HK-2 (cell line): ENCODE measurements at regions not wholly inside any gene's neighbourhood (a gene's known extent, or its start where the extent isn't known, plus 50 kb on each side); places are given as distances from the start of the nearest gene placed in this dataset.
A peak's percentile ranks its signal among the peaks of the same experiment; 100 is the strongest.

Experiments used
- DNase-seq: peaks from one replicate; pipeline ENCODE4 v3.0.0-alpha.2; 2018; ENCODE audit not compliant: unreplicated experiment

DNA sequence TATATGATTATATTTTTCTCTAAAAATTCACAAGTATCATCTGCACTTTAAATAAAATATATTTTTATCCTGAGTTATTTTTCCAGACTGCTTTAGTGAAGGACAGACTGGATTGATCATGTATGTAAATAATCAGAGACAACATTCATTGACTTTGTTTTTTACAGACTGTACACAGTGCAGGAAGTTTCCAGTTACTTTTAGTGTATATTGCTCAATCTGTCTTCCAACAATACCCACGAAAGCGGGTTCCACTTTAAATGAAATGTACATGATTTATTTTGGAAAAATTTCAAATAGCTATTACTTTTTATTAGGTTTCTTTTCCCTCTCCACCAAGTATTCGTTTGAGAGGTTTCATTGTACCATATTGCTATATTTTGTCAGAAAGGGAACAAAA is 497.0 kb downstream of the FSCB start:
- DNase-seq = no peak

DNA sequence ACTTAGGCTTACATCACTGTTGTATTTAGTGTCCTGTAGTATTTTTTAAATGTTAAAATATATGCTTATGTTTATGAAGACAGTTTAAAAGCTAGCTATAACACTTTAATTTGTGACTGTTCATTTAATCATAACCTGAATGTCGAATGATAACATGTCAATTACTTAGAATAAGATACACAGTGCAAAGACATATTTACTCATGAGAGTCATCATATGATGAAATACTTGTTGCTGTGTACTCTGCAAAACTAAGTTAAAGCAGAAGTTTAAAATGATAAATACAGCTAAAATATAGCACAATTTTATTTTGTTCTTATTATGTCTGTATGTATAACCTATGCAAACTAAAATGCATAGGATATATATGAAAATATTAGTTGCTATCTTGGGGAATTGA is 497.4 kb downstream of the FSCB start:
- DNase-seq = no peak

DNA sequence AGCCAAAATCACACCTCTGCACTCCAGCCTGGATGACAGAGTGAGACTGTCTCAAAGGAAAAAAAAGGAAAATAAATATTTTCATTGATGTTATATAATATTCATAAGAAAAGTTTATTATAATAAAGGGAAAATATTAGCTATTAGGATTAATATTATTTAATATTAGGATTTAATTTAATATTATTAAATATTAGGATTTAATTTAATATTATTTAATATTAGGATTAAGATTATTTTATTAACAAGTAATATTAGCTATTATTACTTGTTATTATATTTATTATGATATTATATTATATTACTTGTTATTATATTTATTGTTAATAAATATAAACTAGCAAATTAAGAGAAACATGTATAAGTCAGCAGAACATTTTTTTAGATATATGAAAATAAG is 518.1 kb downstream of the FSCB start:
- DNase-seq = no peak

DNA sequence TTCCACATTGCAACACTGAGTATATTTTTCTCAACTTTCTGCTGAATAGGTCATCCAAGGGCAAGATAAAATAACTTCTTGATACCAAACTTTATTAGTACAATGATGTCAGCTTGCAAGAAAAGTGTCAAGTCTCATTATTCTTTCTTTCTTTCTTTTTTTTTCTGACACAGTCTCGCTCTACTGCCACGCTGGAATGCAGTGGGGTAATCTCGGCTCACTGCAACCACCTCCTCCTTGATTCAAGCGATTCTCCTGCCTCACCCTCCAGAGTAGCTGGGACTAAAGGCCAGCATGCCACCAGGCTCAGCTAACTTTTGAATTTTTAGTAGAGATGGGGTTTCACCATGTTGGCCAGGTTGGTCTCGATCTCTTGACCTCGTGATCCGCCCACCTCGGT is 523.4 kb downstream of the FSCB start:
- DNase-seq = peak; percentile 8

DNA sequence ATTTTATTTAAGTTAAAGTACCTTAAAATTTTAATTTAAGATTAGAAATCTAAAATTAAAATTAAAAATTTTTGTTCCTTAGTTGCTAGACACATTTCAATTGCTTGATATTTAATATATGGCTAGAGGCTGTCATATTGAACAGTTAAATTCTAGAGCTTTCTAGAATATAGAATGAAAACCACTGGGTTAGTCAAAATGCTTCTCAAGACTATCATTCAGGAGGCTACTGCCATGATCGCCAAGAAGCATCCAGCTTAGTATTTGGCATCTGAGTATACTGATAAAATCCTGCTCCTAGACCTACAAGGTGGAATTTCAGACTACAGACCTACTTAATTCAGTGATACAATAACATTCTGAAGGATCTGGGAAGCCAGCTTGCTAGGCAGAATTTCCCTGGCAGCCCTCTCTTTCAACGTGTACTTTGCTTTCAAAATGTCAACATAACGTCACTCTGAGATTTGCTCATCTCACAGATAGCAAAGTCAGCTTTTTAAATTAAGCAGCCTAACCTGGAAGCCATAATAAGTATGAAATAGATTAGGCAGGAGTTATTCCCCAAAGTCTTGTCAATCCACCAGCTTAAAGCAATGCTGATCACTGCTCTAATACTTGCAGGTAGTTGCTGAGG is 525.8 kb downstream of the FSCB start:
- DNase-seq = no peak

DNA sequence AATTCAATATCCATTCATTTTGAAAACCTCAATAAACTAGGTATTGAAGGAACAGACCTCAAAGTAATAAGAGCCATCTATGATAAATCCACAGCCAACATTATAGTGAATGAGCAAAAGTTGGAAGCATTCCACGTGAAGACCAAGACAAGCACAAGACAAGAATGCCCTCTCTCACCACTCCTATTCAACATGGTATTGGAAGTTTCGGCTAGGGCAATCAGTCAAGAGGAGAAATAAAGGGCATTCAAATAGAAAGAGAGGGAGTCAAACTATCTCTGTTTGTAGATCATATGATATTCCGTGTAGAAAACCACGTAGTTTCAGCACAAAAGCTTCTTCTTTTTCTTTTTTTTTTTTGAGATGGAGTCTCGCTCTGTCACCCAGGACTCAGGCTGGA is 550.3 kb downstream of the FSCB start:
- no peak for DNase-seq

DNA sequence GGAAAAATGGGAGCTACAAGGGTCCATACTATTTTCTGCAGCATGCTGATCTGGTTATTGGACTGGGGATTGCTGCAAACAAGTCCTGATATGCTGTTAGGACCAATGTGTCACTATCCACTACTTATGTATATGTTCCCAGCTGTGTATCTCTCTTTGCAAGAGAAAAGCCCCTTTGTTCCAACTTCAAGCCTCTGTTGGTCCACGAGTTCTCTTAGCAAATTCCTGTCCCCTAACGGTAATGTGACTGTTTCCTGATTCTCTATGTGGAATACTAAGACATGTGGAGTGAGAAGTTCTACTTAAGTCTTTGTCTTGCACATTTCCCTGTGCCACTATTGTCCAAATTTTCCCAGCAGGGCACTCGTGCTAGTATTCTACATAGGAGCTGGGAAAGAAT is 557.7 kb downstream of the FSCB start:
- no peak for DNase-seq

DNA sequence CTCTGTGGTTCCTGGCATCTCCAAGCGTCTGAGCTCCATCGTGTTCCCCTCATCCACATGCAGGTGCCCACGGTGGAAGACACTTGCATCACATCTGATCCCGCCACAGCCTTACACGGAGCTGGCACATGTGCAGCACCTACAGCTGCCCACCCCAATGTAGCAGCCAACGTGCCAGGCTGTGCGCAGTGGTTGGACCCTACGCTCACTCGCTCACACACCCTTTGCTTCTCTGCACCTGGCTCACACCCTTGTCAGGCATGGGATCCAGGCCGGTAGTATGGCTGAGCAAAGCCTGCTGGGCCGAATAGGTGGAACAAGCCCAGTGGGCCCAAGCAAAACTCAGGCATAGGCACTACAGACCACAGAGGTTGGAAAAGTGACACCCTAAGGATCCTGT is 567.2 kb downstream of the FSCB start:
- DNase-seq = no peak

DNA sequence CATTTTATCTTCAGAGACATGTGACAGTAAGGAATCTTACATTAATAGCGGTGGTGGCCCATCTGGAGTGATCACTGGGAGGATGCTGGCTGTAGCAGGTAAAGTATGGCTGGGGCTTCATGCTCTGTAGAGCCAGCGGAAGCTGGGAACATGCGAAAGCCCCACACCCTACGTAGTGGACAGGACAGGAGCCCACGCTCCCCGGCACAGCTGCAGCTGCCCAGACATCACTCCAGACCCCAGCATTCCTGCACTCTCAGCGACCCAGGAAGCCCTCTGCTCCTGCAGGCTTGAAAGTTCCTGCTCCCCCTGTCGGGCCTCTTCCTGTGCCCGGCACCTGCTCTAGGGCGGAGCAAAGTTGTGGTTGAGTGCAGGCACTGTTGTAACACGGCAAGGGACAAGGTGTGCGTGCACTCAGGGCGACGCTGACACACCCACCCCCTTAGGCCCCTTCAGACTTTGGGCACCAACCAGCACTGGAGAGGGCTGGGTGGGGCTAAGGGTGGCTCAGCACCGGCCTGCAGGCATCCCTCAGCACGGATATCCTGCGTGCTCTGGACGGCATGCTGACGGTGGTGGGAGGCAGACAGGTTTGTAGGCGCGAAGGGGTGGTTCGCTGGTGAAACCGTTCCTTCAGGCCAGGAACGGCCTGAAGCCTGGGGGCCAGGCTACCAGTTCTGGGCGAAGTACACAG is 568.3 kb downstream of the FSCB start:
- no peak for DNase-seq

DNA sequence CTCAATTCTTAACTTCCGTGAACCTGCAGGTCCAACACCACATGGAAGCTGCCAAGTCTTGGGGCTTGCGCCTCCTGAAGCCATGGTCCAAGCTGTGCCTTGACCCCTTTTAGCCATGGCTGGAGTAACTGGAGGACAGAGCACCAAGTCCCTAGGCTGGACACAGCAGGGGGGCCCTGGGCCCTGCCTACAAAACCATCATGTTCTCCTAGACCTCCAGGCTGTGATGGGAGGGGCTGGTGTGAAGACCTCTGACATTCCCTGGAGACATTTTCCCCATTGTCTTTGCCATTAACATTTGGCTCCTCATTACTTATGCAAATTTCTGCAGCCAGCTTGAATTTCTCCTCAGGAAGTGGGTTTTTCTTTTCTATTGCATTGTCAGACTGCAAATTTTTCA is 570.1 kb downstream of the FSCB start:
- DNase-seq = no peak

DNA sequence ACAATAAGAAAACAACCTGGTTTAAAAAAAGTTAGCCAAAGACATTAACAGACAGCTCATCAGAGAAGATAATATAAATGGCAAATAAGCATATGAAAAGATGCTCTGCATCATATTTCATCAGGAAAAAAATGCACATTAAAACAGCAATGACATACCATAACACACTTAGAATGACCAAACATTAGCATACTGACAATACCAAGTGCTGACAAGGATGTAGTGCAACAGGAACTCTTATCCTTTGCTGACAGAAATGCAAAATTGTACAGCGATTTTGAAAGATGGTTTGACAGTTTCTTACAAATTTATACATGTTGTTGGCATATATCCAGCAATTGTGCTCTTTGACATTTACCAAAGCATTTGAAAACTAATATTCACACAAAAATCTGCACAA is 573.0 kb downstream of the FSCB start:
- DNase-seq = no peak

DNA sequence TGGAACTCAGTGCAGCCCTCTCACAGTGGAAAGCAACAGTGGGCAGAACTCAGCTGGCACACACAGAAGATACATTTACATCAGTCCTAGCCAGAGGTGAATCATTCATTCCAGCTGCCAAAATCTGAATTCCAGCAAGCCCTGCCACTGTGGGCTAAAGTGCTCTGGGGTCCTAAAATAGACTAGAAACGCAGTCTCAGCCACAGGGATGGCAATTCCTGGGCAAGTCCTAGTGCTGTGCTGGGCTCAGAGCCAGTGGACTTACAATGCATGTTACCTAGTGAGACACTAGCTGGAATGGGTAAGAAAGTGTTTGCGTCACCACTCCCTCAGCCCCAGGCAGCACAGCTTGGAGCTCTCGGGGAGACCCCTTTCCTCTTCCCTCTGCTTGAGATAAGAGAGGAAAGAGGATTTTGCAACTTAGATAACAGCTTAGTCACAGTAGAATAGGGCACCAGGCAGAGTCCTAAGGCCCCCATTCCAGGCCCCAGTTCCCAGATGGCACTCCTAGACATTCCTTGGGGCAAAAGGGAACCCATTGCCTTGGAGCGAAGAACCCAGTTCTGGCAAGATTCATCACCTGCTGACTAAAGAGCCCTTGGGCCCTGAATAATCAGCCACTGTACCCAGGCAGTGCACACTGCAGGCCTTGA is 592.9 kb downstream of the FSCB start:
- no peak for DNase-seq

DNA sequence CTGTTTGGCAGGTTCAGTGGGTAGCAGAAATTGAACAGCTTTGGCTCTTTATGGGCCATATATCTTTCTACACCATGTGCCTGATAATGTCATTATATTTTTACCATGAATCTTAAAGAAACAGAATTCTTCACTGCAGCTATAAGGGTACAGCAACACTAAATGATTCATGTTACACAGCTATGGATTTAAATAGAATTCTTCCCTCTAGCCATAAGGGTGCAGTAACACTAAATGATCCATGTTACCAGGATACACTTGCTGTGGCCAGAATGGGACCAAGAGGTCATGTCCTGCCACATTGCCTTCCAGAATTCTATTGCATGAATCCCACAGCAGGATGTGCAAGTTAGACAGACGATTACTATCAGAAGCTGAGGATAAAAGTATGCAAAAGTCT is 603.9 kb downstream of the FSCB start:
- no peak for DNase-seq

DNA sequence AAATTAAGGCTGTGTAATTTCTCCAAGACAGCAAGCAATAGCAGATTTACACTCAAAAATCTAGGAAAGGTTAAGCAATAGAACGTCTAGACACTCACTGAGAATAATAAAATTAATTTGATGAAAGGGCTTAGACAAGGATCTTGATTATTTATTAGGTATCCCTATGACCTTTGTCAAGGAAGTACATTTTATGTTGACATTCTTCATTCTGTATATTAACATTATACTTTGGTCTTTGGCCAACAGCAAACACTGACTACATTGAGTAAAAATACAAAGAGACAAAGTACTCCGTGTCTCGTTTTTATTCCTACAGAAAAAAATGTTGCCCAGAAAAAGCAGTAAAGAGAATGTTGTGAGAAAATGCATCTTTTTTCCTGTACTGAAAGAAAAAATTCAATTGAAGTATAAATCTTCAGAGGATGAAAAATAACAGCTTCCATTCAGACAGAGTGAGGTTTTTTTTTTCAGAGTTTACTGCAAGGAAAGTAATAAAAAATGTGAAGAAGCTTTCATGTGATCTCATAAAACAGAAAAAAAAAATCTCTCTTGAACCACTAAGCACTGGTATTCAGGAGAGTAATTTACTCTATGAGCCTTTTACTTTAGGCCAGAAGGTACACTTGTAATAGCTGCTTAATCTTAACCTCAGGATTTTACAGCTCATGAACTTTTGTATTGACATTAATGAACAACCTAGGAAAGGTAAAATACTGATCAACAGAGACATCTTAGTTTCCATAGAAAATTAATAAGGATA is 605.0 kb downstream of the FSCB start:
- no peak for DNase-seq

DNA sequence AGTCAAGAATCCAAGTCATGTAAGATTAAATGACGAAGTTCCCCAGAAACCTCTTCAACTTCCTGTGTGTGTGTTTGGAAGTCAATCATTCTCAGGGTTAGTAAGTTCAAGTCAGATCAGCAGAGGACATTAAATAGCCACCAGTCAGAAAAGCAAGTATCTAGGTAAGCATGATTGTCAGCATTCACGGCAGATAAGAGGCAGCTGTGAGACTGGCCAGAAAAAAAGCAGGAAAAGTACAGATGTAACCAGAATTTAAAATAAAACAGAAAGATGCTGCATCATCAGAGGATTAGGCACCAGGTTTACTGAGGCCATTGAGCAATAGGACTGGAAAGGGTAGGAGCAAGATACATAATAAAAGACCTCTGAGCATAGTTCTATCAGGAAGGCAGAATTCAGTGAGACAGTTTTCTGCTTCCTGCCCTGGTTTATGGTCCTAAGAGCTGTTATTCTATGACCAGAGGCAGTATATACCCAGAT is 606.9 kb downstream of the FSCB start:
- DNase-seq = no peak

DNA sequence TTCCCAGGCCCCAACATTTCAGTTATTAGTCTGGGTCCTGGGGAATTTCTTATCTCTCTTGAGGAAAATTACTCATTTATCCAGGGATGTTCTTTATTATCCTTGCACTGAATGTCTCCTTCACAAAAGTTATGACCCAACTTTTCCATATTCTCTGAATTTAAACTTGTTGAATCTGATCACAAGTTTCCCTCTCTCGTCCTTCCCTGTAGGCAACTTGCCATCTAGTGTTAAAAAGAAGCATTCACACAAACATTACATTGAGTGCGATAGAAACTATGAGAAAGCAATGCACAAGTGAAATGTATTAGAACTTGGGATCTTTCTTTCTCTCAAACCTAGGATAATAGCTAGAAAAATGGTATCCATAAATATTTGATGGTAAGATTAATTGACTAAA is 608.4 kb downstream of the FSCB start:
- DNase-seq = no peak

DNA sequence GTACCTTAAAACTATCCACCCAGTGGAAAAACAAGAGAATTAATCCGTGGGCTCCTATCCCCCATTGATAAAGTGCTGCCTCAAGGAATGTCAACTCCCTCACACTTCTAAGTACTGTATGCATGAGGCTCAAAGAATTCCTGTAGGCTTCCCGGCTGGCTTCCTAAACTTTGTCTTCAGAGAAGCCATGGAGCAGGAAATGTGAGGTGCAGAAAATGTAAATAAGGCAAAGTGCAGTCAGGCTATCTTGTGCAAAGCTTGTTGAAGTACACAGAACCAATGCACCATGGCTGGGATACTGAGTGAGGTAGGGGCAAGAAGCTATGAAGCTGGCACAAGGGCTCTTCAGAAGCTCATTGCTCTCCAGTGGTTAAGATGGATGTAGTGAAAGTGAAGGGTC is 611.0 kb downstream of the FSCB start:
- DNase-seq = no peak

DNA sequence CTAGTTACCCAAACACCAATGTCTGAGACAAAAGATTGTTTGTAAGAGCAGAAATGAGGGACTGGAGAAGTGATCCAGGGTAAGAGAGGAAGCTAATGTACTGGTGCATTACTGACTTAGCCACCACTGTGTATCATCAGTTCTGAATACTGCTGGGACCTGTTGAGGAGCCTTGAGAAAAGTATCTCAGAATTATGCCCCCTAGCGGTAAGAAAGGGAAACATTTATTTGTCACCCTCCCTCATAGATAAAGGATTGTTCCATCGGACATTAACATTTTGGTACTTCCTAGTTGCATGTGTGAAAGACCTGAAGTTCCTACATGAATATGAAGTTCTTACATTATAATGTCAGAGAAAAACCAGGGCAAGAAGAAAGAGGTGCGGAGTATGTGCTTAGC is 612.5 kb downstream of the FSCB start:
- no peak for DNase-seq

DNA sequence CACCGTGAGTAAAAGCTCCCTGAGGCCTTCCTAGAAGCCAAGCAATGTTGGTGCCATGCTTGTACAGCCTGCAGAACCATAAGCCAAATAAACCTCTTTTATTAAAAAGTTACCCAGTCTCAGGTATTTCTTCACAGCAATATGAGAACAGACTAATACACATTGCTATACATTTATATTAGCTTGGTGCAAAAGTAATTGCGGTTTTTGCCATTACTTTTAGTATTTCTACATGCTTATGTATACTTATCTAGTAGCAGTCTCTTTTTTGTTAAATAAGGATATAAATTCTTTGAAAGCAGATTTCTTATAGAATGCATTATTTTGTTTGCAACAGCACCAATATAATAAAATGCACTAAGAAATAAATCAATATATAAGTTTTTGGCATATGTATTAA is 619.6 kb downstream of the FSCB start:
- DNase-seq = no peak

DNA sequence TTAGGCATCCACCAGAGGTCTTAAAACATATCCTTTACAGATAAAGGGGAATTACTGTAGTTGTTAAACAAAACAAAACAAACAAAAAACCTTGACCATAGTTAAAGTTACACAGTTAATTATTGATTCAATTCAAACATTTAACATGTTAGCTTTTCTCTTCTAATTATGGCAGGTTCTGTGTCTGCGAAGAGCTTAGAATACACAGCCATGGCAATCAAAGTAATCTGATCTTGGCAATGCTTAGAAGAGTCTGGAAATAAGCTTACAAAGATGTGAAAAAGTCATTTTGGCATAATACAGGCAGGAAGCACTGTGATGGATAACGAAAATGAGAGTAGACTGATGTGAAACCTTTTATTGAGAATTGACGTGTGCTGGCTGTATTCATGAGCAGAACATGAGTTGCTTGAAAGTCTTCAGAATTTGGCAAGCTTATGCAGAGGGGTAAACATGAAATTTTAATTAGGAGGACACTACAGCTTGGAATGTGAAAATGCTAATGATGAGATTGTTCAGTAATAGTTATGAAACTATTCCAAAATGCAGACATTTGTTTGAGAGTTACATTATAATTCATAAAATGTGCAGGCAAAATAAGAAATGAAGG is 629.6 kb downstream of the FSCB start:
- no peak for DNase-seq

DNA sequence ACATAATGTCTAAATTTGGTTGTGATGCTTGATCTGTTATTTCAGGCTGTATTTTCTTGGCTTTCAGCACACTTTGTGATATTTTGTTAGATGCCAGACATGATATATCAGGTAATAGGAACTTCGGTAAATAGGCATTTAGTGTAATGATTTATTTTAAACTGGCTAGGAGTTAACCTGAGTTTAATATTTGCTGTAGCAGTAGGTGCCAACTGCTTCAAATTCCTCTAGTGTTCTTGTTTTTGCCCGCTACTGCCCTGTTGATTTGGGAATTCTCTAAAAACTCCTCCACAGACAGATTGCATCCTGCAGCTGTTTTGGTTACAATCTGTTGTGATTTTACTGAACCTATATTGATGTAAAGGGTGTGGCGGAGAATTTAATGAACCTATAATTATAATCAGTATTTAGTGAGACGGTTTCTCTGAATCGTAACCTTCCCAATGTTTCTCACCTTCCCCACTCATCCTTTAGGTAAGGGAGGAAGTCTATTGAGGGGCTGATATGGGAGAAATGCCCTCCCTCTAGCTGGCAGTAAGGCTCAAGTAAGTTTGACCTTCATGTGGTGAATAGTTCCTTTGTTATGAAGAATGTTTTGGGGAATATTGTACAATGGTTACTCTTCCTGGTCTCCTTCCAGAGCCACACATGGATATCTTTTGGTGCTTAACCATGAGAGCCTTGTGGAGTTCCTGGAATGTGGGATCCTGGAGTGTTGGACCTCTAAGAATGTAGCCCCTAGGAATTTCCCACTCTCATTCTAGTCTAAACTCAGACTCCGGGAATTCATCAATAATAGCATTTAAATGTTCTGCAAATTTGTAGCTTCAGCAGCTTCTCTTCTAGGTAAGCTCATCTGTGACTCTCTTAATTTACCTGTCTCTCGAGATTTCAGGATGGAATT is 634.1 kb downstream of the FSCB start:
- DNase-seq = no peak
